WTC11 (cell line): ENCODE measurements at regions not wholly inside any gene's neighbourhood (a gene's known extent, or its start where the extent isn't known, plus 50 kb on each side); places are given as distances from the start of the nearest gene placed in this dataset.
A peak's percentile ranks its signal among the peaks of the same experiment; 100 is the strongest.

ENCODE experiments used
- ATAC-seq: fragments of 200-7000 bp; cut with Tn5 transposase; 2 replicates; pipeline ENCODE4 v1.10.0; 2021; ENCODE audit warnings: mild to moderate bottlenecking, moderate library complexity
- CTCF ChIA-PET: fragments of 300-600 bp; sonication (Branson Sonifier 250); formaldehyde crosslinking; loops from one replicate; lab custom pipeline; 2021; ENCODE audit warnings: antibody characterized with exemption; lab: Charles Lee
- POLR2A ChIA-PET: fragments of 350-600 bp; sonication (Branson Sonifier 250); formaldehyde crosslinking; loops from one replicate; lab custom pipeline; 2021; ENCODE audit warnings: antibody characterized with exemption; lab: Charles Lee
- DNase-seq: peaks from one replicate; pipeline ENCODE4 v3.0.0; 2021; ENCODE audit warnings: low spot score
- H3K27ac Mint-ChIP-seq: 2 replicates; pipeline ENCODE4 v1.8.0; 2021; ENCODE audit warnings: mixed read lengths
- H3K27me3 Mint-ChIP-seq: 2 replicates; pipeline ENCODE4 v1.8.0; 2021; ENCODE audit warnings: low read depth, mild to moderate bottlenecking, moderate library complexity, mixed read lengths
- H3K36me3 Mint-ChIP-seq: 2 replicates; pipeline ENCODE4 v1.8.0; 2021; ENCODE audit warnings: mixed read lengths
- H3K4me1 Mint-ChIP-seq: 2 replicates; pipeline ENCODE4 v1.8.0; 2022; ENCODE audit warnings: mixed read lengths
- H3K4me3 Mint-ChIP-seq: 2 replicates; pipeline ENCODE4 v1.8.0; 2021; ENCODE audit warnings: mild to moderate bottlenecking, moderate library complexity, mixed read lengths
- H3K9me3 Mint-ChIP-seq: 2 replicates; pipeline ENCODE4 v1.8.0; 2021; ENCODE audit warnings: mixed read lengths
- ATF2 ChIP-seq: sonication (generic); formaldehyde crosslinking; IDR thresholded peaks from 2 replicates; pipeline ENCODE4 v1.8.1; 2022; ENCODE audit warnings: low read depth, missing genetic modification reagents, borderline replicate concordance
- ATF3 ChIP-seq: sonication (generic); formaldehyde crosslinking; conservative IDR thresholded peaks from 2 replicates; pipeline ENCODE4 v1.8.1; 2022; ENCODE audit warnings: mild to moderate bottlenecking, missing genetic modification reagents
- CDX4 ChIP-seq: fragments of 250-450 bp; sonication (Bioruptor Pico); IDR thresholded peaks from 2 replicates; pipeline ENCODE4 v1.9.0; 2021; ENCODE audit warnings: moderate library complexity, mild to moderate bottlenecking, inconsistent platforms, borderline replicate concordance
- CREB1 ChIP-seq: sonication (generic); formaldehyde crosslinking; IDR thresholded peaks from 2 replicates; pipeline ENCODE4 v1.8.0; 2023; ENCODE audit warnings: mild to moderate bottlenecking, missing genetic modification reagents
- CTCF ChIP-seq: fragments of 200-600 bp; IDR thresholded peaks from 2 replicates; pipeline ENCODE4 v1.8.0; 2022; ENCODE audit warnings: antibody characterized with exemption
- E2F5 ChIP-seq: sonication (generic); formaldehyde crosslinking; IDR thresholded peaks from 2 replicates; pipeline ENCODE4 v1.8.1; 2022; ENCODE audit warnings: mild to moderate bottlenecking, moderate library complexity, missing genetic modification reagents
- EMX1 ChIP-seq: fragments of 250-450 bp; sonication (Bioruptor Pico); IDR thresholded peaks from 2 replicates; pipeline ENCODE4 v1.8.0; 2021; ENCODE audit warnings: mild to moderate bottlenecking
- IRF1 ChIP-seq: sonication (generic); formaldehyde crosslinking; IDR thresholded peaks from 2 replicates; pipeline ENCODE4 v1.8.0; 2023; ENCODE audit warnings: missing genetic modification reagents
- MLX ChIP-seq: sonication (generic); formaldehyde crosslinking; IDR thresholded peaks from 2 replicates; pipeline ENCODE4 v1.8.1; 2023; ENCODE audit warnings: mild to moderate bottlenecking, missing genetic modification reagents, moderate library complexity
- NFYB ChIP-seq: sonication (generic); formaldehyde crosslinking; conservative IDR thresholded peaks from 2 replicates; pipeline ENCODE4 v1.8.0; 2022; ENCODE audit warnings: low read depth, missing genetic modification reagents
- NR2C2 ChIP-seq: sonication (generic); formaldehyde crosslinking; IDR thresholded peaks from 2 replicates; pipeline ENCODE4 v1.8.0; 2022; ENCODE audit warnings: mild to moderate bottlenecking, missing genetic modification reagents
- PREB ChIP-seq: sonication (generic); formaldehyde crosslinking; IDR thresholded peaks from 2 replicates; pipeline ENCODE4 v1.8.1; 2022; ENCODE audit warnings: mild to moderate bottlenecking, missing genetic modification reagents, moderate library complexity, borderline replicate concordance
- SMAD4 ChIP-seq: sonication (generic); formaldehyde crosslinking; IDR thresholded peaks from 2 replicates; pipeline ENCODE4 v1.8.0; 2022; ENCODE audit warnings: mild to moderate bottlenecking, missing genetic modification reagents
- TEAD1 ChIP-seq: sonication (generic); formaldehyde crosslinking; IDR thresholded peaks from 2 replicates; pipeline ENCODE4 v1.8.0; 2022; ENCODE audit warnings: mild to moderate bottlenecking, missing genetic modification reagents
- USF1 ChIP-seq: sonication (generic); formaldehyde crosslinking; IDR thresholded peaks from 2 replicates; pipeline ENCODE4 v1.8.0; 2022; ENCODE audit warnings: mild to moderate bottlenecking, missing genetic modification reagents
- USF2 ChIP-seq: sonication (generic); formaldehyde crosslinking; IDR thresholded peaks from 2 replicates; pipeline ENCODE4 v1.8.1; 2023; ENCODE audit warnings: mild to moderate bottlenecking, missing genetic modification reagents, moderate library complexity
- ZNF121 ChIP-seq: sonication (generic); formaldehyde crosslinking; IDR thresholded peaks from 2 replicates; pipeline ENCODE4 v1.8.0; 2023; ENCODE audit warnings: missing genetic modification reagents
- ZNF281 ChIP-seq: sonication (generic); formaldehyde crosslinking; IDR thresholded peaks from 2 replicates; pipeline ENCODE4 v1.8.0; 2023; ENCODE audit warnings: mild to moderate bottlenecking, missing genetic modification reagents
- ZNF423 ChIP-seq: fragments of 250-450 bp; sonication (Bioruptor Pico); IDR thresholded peaks from 2 replicates; pipeline ENCODE4 v2.1.2; 2022; ENCODE audit warnings: mild to moderate bottlenecking, moderate library complexity
- ZNF425 ChIP-seq: fragments of 250-450 bp; sonication (Bioruptor Pico); conservative IDR thresholded peaks from 2 replicates; pipeline ENCODE4 v1.9.0; 2021; ENCODE audit warnings: mild to moderate bottlenecking

GRCh38 chr1:112092656-112093371 is 103.3 kb upstream of the KCND3 start (continued):
- TF ChIP-seq USF1 (CRISPR knock-in tag) (no peak), ZNF281 (CRISPR knock-in tag) (no peak), ZNF423 (CRISPR knock-in tag) (no peak), IRF1 (no peak), ATF3 (no peak), CDX4 (CRISPR knock-in tag) (no peak)

- peaks cover 24% of the 10 kb centered on the region for H3K9me3 Mint-ChIP-seq
- peak; percentile 48 for ATAC-seq
- H3K27me3 Mint-ChIP-seq: no peaks in the 10 kb centered on the region
- no peak for DNase-seq
- no peaks in the 10 kb centered on the region for H3K36me3 Mint-ChIP-seq
- ChIA-PET POLR2A (interaction anchor here (0.9 kb wide), 1 partner anchor 10 kb away, joined by 4 read pairs; no protein-coding TSS in a partner anchor), CTCF (interaction anchor here (0.6 to 1.2 kb wide), 3 partner anchors 205 to 276 kb away, joined by 3 to 4 read pairs (median 3); no protein-coding TSS in a partner anchor)
- H3K4me3 Mint-ChIP-seq: 0 out of 2 replicates have a peak overlapping the region, but pooled peaks have one; percentile 4
- TF ChIP-seq NR2C2 (CRISPR knock-in tag) (no peak), E2F5 (CRISPR knock-in tag) (no peak), PREB (no peak), TEAD1 (CRISPR knock-in tag) (no peak), MLX (CRISPR knock-in tag) (no peak), EMX1 (CRISPR knock-in tag) (no peak), ZNF121 (CRISPR knock-in tag) (no peak), USF2 (no peak), NFYB (CRISPR knock-in tag) (no peak), CREB1 (CRISPR knock-in tag) (no peak), SMAD4 (no peak), ZNF425 (CRISPR knock-in tag) (no peak), ATF2 (CRISPR knock-in tag) (no peak), CTCF (no peak)
- H3K27ac Mint-ChIP-seq: peak overlapping the region; percentile 15; the same call in 1 of the 2 replicates
- H3K4me1 Mint-ChIP-seq: peaks cover 30% of the 10 kb centered on the region
These were observed 103.9 kb upstream of the KCND3 start for GRCh38 chr1:112093372-112093694.
